Liver (tissue), 7 donors: ENCODE measurements at regions not wholly inside any gene's neighbourhood (a gene's known extent, or its start where the extent isn't known, plus 50 kb on each side); places are given as distances from the start of the nearest gene placed in this dataset.

Experiments used
- DNase-seq: peaks from one replicate; pipeline ENCODE4 v3.0.0-alpha.2; 2017; ENCODE audit warnings: low spot score
- H3K27ac ChIP-seq, 2 donors: one replicate each; pipeline ENCODE4 v1.7.0; 2013; ENCODE audit warnings: inconsistent platforms in 2 of 2, low read length in 2 of 2, control low read depth in 1 of 2, low read depth in 1 of 2, mild to moderate bottlenecking in 1 of 2
- H3K27me3 ChIP-seq, 4 donors: one replicate each; pipeline versions ENCODE4 v1.6.1 to v1.7.0; 2013; ENCODE audit warnings: low read length in 3 of 4, inconsistent platforms in 1 of 4, mild to moderate bottlenecking in 1 of 4, moderate library complexity in 1 of 4; ENCODE audit not compliant: control insufficient read depth in 4 of 4, insufficient read depth in 4 of 4
- H3K36me3 ChIP-seq, 4 donors: one replicate each; pipeline versions ENCODE4 v1.6.1 to v1.7.0; 2013; ENCODE audit warnings: low read length in 3 of 4, mild to moderate bottlenecking in 3 of 4, low read depth in 1 of 4, moderate library complexity in 1 of 4; ENCODE audit not compliant: control insufficient read depth in 4 of 4, insufficient read depth in 3 of 4
- H3K4me1 ChIP-seq, 4 donors: one replicate each; pipeline versions ENCODE4 v1.6.1 to v1.7.0; 2013; ENCODE audit warnings: low read length in 3 of 4, mild to moderate bottlenecking in 3 of 4, moderate library complexity in 1 of 4; ENCODE audit not compliant: control insufficient read depth in 4 of 4, insufficient read depth in 4 of 4
- H3K4me3 ChIP-seq, 3 donors: one replicate each; pipeline versions ENCODE4 v1.6.1 to v1.7.0; 2013; ENCODE audit warnings: low read length in 3 of 3, control low read depth in 1 of 3, low read depth in 1 of 3, mild to moderate bottlenecking in 1 of 3
- H3K9ac ChIP-seq, 2 donors: one replicate each; pipeline ENCODE4 v1.7.0; 2013; ENCODE audit warnings: low read length in 2 of 2, mild to moderate bottlenecking in 2 of 2, moderate library complexity in 2 of 2, control low read depth in 1 of 2, low read depth in 1 of 2
- H3K9me3 ChIP-seq, 4 donors: one replicate each; pipeline versions ENCODE4 v1.6.1 to v1.7.0; 2013; ENCODE audit warnings: low read length in 3 of 4; ENCODE audit not compliant: control insufficient read depth in 4 of 4
- FOXA1 ChIP-seq: IDR thresholded peaks from 2 replicates; pipeline ENCODE4 v1.6.1; 2016; ENCODE audit warnings: antibody characterized with exemption
- HNF4A ChIP-seq, 2 donors: conservative IDR thresholded peaks; 2 replicates each; pipeline ENCODE4 v1.6.1; 2016; ENCODE audit warnings: antibody characterized with exemption in 2 of 2, mild to moderate bottlenecking in 2 of 2
- HNF4G ChIP-seq: IDR thresholded peaks from 2 replicates; pipeline ENCODE4 v1.6.1; 2016; ENCODE audit warnings: antibody characterized with exemption
- JUND ChIP-seq, 2 donors: IDR thresholded peaks; 2 replicates each; pipeline ENCODE4 v1.6.1; 2016; ENCODE audit warnings: antibody characterized with exemption in 2 of 2
- NR2F2 ChIP-seq: IDR thresholded peaks from 2 replicates; pipeline ENCODE4 v1.6.1; 2016; ENCODE audit warnings: antibody characterized with exemption
- RAD21 ChIP-seq, 2 donors: IDR thresholded peaks; 2 replicates each; pipeline ENCODE4 v1.6.1; 2016; ENCODE audit warnings: antibody characterized with exemption in 2 of 2, mild to moderate bottlenecking in 2 of 2
- RXRA ChIP-seq, 2 donors: IDR thresholded peaks; 2 replicates each; pipeline ENCODE4 v1.6.1; 2017 to 2018; ENCODE audit warnings: antibody characterized with exemption in 2 of 2, mild to moderate bottlenecking in 1 of 2
- YY1 ChIP-seq: IDR thresholded peaks from 2 replicates; pipeline ENCODE4 v1.6.1; 2016; ENCODE audit warnings: antibody characterized with exemption, mild to moderate bottlenecking
- WGBS: extraction: QIAGEN DNeasy Blood & Tissue Kit; methylation state at CpG from one replicate; pipeline ENCODE4 v1.1.7; 2013; 5-methylcytosine and 5-hydroxymethylcytosine counted together
- TF ChIP-seq, protein P1 (sequence below): IDR thresholded peaks from 2 replicates; pipeline ENCODE4 v1.6.1; 2016; ENCODE audit warnings: antibody characterized with exemption, mild to moderate bottlenecking
- donor health status: healthy.
- donor health status: healthy.
- donor health status: healthy.
- donor health status: healthy.

DNA sequence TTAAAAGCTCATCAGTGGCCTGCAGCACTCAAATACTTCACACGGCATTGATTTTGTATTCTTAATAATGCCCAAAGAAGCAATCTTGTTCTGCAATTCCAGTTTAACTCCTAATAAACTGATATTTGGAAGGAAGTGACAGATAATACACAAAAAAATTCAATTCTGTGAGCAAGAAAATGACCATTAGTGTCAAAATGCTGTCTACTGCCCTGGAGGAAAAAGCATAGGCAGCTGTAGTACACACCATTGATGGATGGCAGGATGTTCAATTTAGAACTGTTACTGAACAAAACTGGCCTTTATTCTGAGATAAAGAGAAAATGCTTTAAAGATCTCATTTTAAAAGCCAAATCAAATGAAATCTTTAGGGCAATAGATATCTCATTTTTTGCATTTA lies 251.3 kb upstream of the FMN2 start:
- Histone ChIP-seq H3K36me3 (no peaks in the 10 kb centered on the region), H3K9ac (no peak overlapping the region), H3K4me3 (no peak overlapping the region), H3K9me3 (no peaks in the 10 kb centered on the region), H3K27me3 (no peaks in the 10 kb centered on the region), H3K27ac (no peak overlapping the region), H3K4me1 (no peaks in the 10 kb centered on the region)
- 90% methylated on average over 1 of the region's 1 CpG for WGBS
- DNase-seq: no peak
- no peak for TF ChIP-seq JUND (IDR thresholded peaks at IDR 0.05)
- TF ChIP-seq HNF4G: no peak
- TF ChIP-seq YY1: no peak

DNA sequence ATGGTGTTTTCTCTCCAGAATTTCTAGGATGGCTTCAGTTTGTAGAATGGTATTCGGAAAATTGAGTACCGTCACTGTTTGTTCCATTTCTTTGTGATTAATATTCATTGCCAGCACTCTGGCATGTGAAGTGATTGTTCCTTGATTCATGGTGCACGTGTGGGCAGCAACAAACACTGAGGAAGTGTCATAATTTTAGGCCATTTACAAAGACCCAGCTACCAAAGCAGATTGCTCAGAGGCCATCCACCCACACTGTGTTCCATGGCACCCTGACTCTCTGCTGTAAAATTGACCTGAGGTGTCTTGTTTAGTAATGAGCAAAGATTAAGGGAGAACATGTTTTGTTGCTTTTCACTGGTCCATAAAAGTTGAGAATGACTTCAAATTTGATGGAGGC lies 250.9 kb upstream of the FMN2 start:
- no peak overlapping the region for H3K9ac ChIP-seq
- H3K27ac ChIP-seq: no peak overlapping the region
- no peaks in the 10 kb centered on the region for H3K4me1 ChIP-seq
- no peak for DNase-seq
- no peak overlapping the region for H3K4me3 ChIP-seq
- no peaks in the 10 kb centered on the region for H3K36me3 ChIP-seq
- no peaks in the 10 kb centered on the region for H3K27me3 ChIP-seq
- 70% methylated on average over 3 of the region's 3 CpGs for whole genome bisulfite sequencing
- TF ChIP-seq RXRA (IDR thresholded peaks at IDR 0.05) (no peak), YY1 (no peak), RAD21 (IDR thresholded peaks at IDR 0.05) (no peak), FOXA1 (no peak), HNF4A (conservative IDR thresholded peaks at IDR 0.05) (no peak)
- TF ChIP-seq, protein P1, sequence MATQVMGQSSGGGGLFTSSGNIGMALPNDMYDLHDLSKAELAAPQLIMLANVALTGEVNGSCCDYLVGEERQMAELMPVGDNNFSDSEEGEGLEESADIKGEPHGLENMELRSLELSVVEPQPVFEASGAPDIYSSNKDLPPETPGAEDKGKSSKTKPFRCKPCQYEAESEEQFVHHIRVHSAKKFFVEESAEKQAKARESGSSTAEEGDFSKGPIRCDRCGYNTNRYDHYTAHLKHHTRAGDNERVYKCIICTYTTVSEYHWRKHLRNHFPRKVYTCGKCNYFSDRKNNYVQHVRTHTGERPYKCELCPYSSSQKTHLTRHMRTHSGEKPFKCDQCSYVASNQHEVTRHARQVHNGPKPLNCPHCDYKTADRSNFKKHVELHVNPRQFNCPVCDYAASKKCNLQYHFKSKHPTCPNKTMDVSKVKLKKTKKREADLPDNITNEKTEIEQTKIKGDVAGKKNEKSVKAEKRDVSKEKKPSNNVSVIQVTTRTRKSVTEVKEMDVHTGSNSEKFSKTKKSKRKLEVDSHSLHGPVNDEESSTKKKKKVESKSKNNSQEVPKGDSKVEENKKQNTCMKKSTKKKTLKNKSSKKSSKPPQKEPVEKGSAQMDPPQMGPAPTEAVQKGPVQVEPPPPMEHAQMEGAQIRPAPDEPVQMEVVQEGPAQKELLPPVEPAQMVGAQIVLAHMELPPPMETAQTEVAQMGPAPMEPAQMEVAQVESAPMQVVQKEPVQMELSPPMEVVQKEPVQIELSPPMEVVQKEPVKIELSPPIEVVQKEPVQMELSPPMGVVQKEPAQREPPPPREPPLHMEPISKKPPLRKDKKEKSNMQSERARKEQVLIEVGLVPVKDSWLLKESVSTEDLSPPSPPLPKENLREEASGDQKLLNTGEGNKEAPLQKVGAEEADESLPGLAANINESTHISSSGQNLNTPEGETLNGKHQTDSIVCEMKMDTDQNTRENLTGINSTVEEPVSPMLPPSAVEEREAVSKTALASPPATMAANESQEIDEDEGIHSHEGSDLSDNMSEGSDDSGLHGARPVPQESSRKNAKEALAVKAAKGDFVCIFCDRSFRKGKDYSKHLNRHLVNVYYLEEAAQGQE: no peak
- no peaks in the 10 kb centered on the region for H3K9me3 ChIP-seq

DNA sequence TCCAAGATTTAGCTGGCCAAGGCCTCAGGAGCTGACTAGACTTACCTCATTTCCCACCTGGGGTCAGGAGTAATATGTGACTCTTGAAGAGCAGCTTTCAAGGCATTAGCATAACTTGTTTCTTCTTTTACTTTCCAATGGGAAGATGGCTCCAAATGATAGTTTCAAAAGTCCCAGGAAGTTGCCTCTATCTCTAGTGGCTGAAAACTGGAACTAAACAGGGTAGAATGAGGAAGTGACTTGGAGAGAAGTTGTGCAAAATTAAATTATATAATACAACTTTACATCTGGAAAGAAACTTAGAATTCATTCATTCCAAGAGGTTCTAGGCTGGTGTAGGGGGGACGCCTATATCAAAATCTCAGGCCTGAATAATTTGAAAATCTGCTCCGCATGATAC lies 250.1 kb upstream of the FMN2 start:
- TF ChIP-seq, protein P1: no peak
- no peak for TF ChIP-seq NR2F2
- no peak for TF ChIP-seq RXRA (IDR thresholded peaks at IDR 0.05)
- no peak for TF ChIP-seq HNF4A (conservative IDR thresholded peaks at IDR 0.05)
- no peak for TF ChIP-seq RAD21 (IDR thresholded peaks at IDR 0.05)
- no peak for DNase-seq
- no peak overlapping the region for H3K27ac ChIP-seq
- H3K27me3 ChIP-seq: no peaks in the 10 kb centered on the region
- 91% methylated on average over 2 of the region's 2 CpGs for WGBS
- H3K36me3 ChIP-seq: no peaks in the 10 kb centered on the region
- no peaks in the 10 kb centered on the region for H3K9me3 ChIP-seq
- no peak overlapping the region for H3K4me3 ChIP-seq
- no peak overlapping the region for H3K9ac ChIP-seq
- no peaks in the 10 kb centered on the region for H3K4me1 ChIP-seq
